GM12878 (cell line): ENCODE measurements at regions not wholly inside any gene's neighbourhood (a gene's known extent, or its start where the extent isn't known, plus 50 kb on each side); places are given as distances from the start of the nearest gene placed in this dataset.

Experiments
- ATAC-seq: fragments of 200-7000 bp; cut with Tn5 transposase; 3 replicates; pipeline ENCODE4 v1.9.1; 2020; ENCODE audit warnings: mild to moderate bottlenecking, moderate library complexity
- BruUV-seq: library from RNA; stranded (reverse); fragments of 400-500 nt; replicated peaks from 2 replicates; lab custom pipeline; 2021; lab: Mats Ljungman, UMichigan
- CTCF ChIA-PET: fragments of 300-600 bp; sonication (Branson Sonifier 250); formaldehyde crosslinking; extraction: SDS; loops from one replicate; lab custom pipeline; 2021; ENCODE audit warnings: inconsistent platforms; lab: Yijun Ruan, JAX
- POLR2A ChIA-PET: fragments of 350-600 bp; formaldehyde crosslinking; extraction: SDS; loops from one replicate; lab custom pipeline; 2021; ENCODE audit warnings: inconsistent platforms; lab: Charles Lee
- RAD21 ChIA-PET: fragments of 300-600 bp; sonication (Branson Sonifier 250); formaldehyde crosslinking; loops from one replicate; lab custom pipeline; 2023; ENCODE audit warnings: antibody characterized with exemption; ENCODE audit not compliant: unreplicated experiment; lab: Charles Lee
- SMC1A ChIA-PET: fragments of 300-600 bp; sonication (Branson Sonifier 250); formaldehyde crosslinking; loops from one replicate; lab custom pipeline; 2023; ENCODE audit not compliant: unreplicated experiment, uncharacterized antibody; lab: Charles Lee
- DNase-seq: peaks from one replicate; pipeline ENCODE4 v3.0.0-alpha.2; 2011; ENCODE audit warnings: low read depth, low spot score
- FAIRE-seq: peaks from 3 replicates; lab custom pipeline; 2011; peaks lifted over from hg19 to GRCh38; lab: Jason Lieb, UNC
- H2AFZ ChIP-seq: 2 replicates; pipeline ENCODE4 v1.6.0; 2011; ENCODE audit warnings: low read depth, low read length, control low read depth; ENCODE audit not compliant: control insufficient read depth
- H3K27ac ChIP-seq: 2 replicates; pipeline ENCODE4 v1.5.1; 2011; ENCODE audit warnings: control low read depth; ENCODE audit not compliant: control insufficient read depth, insufficient read depth
- H3K27me3 ChIP-seq, 2 experiments: replicated peaks in 1 of 2; 2 replicates each; pipeline versions ENCODE4 v1.6.0 to v1.6.1; 2011; ENCODE audit warnings: low read length in 1 of 2; ENCODE audit not compliant: control insufficient read depth in 2 of 2, insufficient read depth in 2 of 2
- H3K36me3 ChIP-seq, 2 experiments: 2 replicates each; pipeline ENCODE4 v1.5.1; 2011; ENCODE audit warnings: low read length in 1 of 2; ENCODE audit not compliant: control insufficient read depth in 2 of 2, insufficient read depth in 2 of 2
- H3K4me1 ChIP-seq: 2 replicates; pipeline ENCODE4 v1.6.1; 2011; ENCODE audit warnings: mild to moderate bottlenecking, low read length, moderate library complexity, mixed read lengths; ENCODE audit not compliant: control insufficient read depth, insufficient read depth
- H3K4me2 ChIP-seq: 2 replicates; pipeline ENCODE4 v1.6.0; 2011; ENCODE audit warnings: control low read depth; ENCODE audit not compliant: control insufficient read depth, insufficient read depth
- H3K4me3 ChIP-seq: fragments of 200-600 bp; sonication (generic); 2 replicates; pipeline ENCODE4 v1.5.1; 2016
- H3K79me2 ChIP-seq: 2 replicates; pipeline ENCODE4 v1.6.0; 2011; ENCODE audit warnings: low read length; ENCODE audit not compliant: control insufficient read depth, insufficient read depth
- H3K9ac ChIP-seq: 2 replicates; pipeline ENCODE4 v1.8.0; 2011; ENCODE audit warnings: low read length, control low read depth, mixed read lengths; ENCODE audit not compliant: control insufficient read depth, insufficient read depth
- H3K9me3 ChIP-seq: replicated peaks from 3 replicates; pipeline ENCODE4 v1.5.1; 2011; ENCODE audit warnings: mild to moderate bottlenecking, low read length; ENCODE audit not compliant: control insufficient read depth, insufficient read depth
- H4K20me1 ChIP-seq: 2 replicates; pipeline ENCODE4 v1.6.0; 2011; ENCODE audit not compliant: control insufficient read depth, insufficient read depth
- CBX3 ChIP-seq: fragments of 200-600 bp; sonication (generic); IDR thresholded peaks from 2 replicates; pipeline ENCODE4 v1.6.1; 2016; ENCODE audit warnings: low read depth, borderline replicate concordance
- DPF2 ChIP-seq: fragments of 450-650 bp; IDR thresholded peaks from 2 replicates; pipeline ENCODE4 v1.6.1; 2017; ENCODE audit warnings: mild to moderate bottlenecking
- E2F8 ChIP-seq: fragments of 450-650 bp; IDR thresholded peaks from 2 replicates; pipeline ENCODE4 v1.6.1; 2018; ENCODE audit warnings: mild to moderate bottlenecking, low read depth, moderate library complexity; ENCODE audit not compliant: partially characterized antibody
- JUNB ChIP-seq: IDR thresholded peaks from 2 replicates; pipeline ENCODE4 v1.6.1; 2016; ENCODE audit warnings: antibody characterized with exemption, mild to moderate bottlenecking
- NFYB ChIP-seq: IDR thresholded peaks from 2 replicates; pipeline ENCODE4 v1.6.1; 2011; ENCODE audit warnings: low read depth, mild to moderate bottlenecking, low read length, improper control_type of control experiment, moderate library complexity; ENCODE audit not compliant: insufficient read depth
- PML ChIP-seq: IDR thresholded peaks from 2 replicates; pipeline ENCODE4 v1.6.1; 2012; ENCODE audit warnings: low read length, inconsistent platforms
- POU2F2 ChIP-seq: IDR thresholded peaks from 3 replicates; pipeline ENCODE4 v1.6.1; 2011; ENCODE audit warnings: low read depth, mild to moderate bottlenecking, low read length, borderline replicate concordance
- SMAD5 ChIP-seq: IDR thresholded peaks from 2 replicates; pipeline ENCODE4 v1.6.1; 2016; ENCODE audit warnings: antibody characterized with exemption, low read depth
- TARDBP ChIP-seq: IDR thresholded peaks from 2 replicates; pipeline ENCODE4 v1.6.1; 2016; ENCODE audit warnings: borderline replicate concordance
- ZBTB40 ChIP-seq: fragments of 450-650 bp; IDR thresholded peaks from 2 replicates; pipeline ENCODE4 v1.6.1; 2016; ENCODE audit warnings: mild to moderate bottlenecking, moderate library complexity, borderline replicate concordance
- WGBS: methylation state at CpG from one replicate; pipeline ENCODE4 v1.1.6; 2016; ENCODE audit warnings: low lambda C conversion rate; ENCODE audit not compliant: insufficient replicate concordance, insufficient coverage; ENCODE audit errors: missing lambda C conversion rate; 5-methylcytosine and 5-hydroxymethylcytosine counted together
- in situ Hi-C: fragments of 300-500 bp; cut with MboI; formaldehyde crosslinking; loops from 9 replicates; pipeline ENCODE4 v1.14.3; 2018; ENCODE audit warnings: mixed read lengths
- intact Hi-C: fragments of 100-400 bp; cut with micrococcal nuclease; formaldehyde crosslinking; loops from one replicate; pipeline ENCODE4 v1.14.2; 2022; ENCODE audit not compliant: unreplicated experiment
- TF ChIP-seq, protein P1 (sequence below): fragments of 450-650 bp; IDR thresholded peaks from 2 replicates; pipeline ENCODE4 v1.6.1; 2017; ENCODE audit warnings: borderline replicate concordance
- TF ChIP-seq, protein P2 (sequence below): IDR thresholded peaks from 2 replicates; pipeline ENCODE4 v1.6.1; 2011; ENCODE audit warnings: low read depth, low read length, improper control_type of control experiment, borderline replicate concordance

GRCh38 chr4:24642981-24643547 is 58.7 kb upstream of the DHX15 start (continued):
- no peak for TF ChIP-seq CBX3

GRCh38 chr4:24643774-24644520 is 59.6 kb upstream of the DHX15 start:
- in situ Hi-C loops (no loop called here), intact Hi-C loops (no loop called here)
- ChIA-PET SMC1A (no interaction called here), CTCF (interaction anchor here (0.6 kb wide), 1 partner anchor 13 kb away, joined by 3 read pairs; no protein-coding TSS in a partner anchor), RAD21 (no interaction called here), POLR2A (no interaction called here)
- no peak overlapping the region for H3K4me2 ChIP-seq
- no peak overlapping the region for H3K4me3 ChIP-seq
- ATAC-seq: no peak
- no peaks in the 10 kb centered on the region for H3K4me1 ChIP-seq
- no peaks in the 10 kb centered on the region for H3K9me3 ChIP-seq
- no peak overlapping the region for H3K27ac ChIP-seq
- DNase-seq: no peak
- peaks cover 0 to 3% of the 10 kb centered on the region in 2 experiments; a peak in 1 of 4 replicates for H3K27me3 ChIP-seq
- no peaks in the 10 kb centered on the region for H4K20me1 ChIP-seq
- no peaks in the 10 kb centered on the region for H3K79me2 ChIP-seq
- no peaks in the 10 kb centered on the region for H3K36me3 ChIP-seq
- H3K9ac ChIP-seq: no peak overlapping the region
- no peak overlapping the region for H2AFZ ChIP-seq
- FAIRE-seq: no peak
- BruUV-seq: no TSS peak
- 51% methylated on average over 7 of the region's 8 CpGs for whole genome bisulfite sequencing
- no peak for TF ChIP-seq DPF2
- TF ChIP-seq, protein P1, sequence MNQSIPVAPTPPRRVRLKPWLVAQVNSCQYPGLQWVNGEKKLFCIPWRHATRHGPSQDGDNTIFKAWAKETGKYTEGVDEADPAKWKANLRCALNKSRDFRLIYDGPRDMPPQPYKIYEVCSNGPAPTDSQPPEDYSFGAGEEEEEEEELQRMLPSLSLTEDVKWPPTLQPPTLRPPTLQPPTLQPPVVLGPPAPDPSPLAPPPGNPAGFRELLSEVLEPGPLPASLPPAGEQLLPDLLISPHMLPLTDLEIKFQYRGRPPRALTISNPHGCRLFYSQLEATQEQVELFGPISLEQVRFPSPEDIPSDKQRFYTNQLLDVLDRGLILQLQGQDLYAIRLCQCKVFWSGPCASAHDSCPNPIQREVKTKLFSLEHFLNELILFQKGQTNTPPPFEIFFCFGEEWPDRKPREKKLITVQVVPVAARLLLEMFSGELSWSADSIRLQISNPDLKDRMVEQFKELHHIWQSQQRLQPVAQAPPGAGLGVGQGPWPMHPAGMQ: no peak
- no peak for TF ChIP-seq CBX3
- no peak for TF ChIP-seq E2F8
- no peak for TF ChIP-seq SMAD5
- no peak for TF ChIP-seq POU2F2
- no peak for TF ChIP-seq TARDBP
- no peak for TF ChIP-seq ZBTB40
- TF ChIP-seq, protein P2, sequence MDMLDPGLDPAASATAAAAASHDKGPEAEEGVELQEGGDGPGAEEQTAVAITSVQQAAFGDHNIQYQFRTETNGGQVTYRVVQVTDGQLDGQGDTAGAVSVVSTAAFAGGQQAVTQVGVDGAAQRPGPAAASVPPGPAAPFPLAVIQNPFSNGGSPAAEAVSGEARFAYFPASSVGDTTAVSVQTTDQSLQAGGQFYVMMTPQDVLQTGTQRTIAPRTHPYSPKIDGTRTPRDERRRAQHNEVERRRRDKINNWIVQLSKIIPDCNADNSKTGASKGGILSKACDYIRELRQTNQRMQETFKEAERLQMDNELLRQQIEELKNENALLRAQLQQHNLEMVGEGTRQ: no peak
- no peak for TF ChIP-seq JUNB
- no peak for TF ChIP-seq PML
- no peak for TF ChIP-seq NFYB
